ENCODE measurements at regions not wholly inside any gene's neighbourhood (a gene's known extent, or its start where the extent isn't known, plus 50 kb on each side); places are given as distances from the start of the nearest gene placed in this dataset.

DNA sequence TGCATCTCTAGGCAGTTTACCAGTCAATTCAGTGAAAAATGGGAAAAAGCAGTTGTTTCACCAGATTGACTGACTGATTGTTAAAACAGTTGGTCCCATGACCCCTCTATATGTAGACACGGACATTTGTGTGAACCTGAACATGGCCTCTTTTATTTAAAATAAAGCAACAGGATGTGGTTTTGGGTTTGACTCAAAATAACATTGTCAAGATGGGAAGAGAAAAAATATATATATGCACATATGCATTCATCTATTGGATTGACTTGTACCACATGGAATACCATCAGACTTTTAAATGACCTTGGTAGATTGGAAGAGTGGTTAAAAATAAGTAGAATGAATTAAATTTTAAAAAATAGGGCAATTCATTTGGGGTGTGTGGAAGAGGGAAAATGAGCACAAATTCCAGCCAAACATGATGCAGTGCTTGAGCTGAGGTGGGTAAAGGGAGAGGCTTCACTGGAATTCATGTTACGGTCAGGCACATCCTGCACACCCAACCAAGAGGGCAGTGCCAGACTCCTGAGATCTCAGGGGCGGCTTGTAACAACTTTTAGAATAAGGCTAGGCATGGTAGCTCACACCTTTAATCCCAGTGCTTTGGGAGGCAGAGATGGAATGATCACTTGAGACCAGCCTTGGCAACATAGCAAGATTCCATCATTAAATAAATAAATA lies 560.7 kb upstream of the TENM3 start:
- no peak overlapping the region for H3K4me3 ChIP-seq (replicated peaks; ENCODE audit: insufficient read depth, low read length)
- no peaks in the 10 kb centered on the region for H3K27me3 ChIP-seq (ENCODE audit: insufficient read depth, poor library complexity, severe bottlenecking)
- H3K27ac ChIP-seq (replicated peaks): no peak overlapping the region
- TF ChIP-seq POLR2AphosphoS5 (IDR thresholded peaks at IDR 0.05; ENCODE audit: low read depth): no peak
- no peak for TF ChIP-seq GABPA (IDR thresholded peaks at IDR 0.05; ENCODE audit: low read depth)
- TF ChIP-seq REST (IDR thresholded peaks at IDR 0.05; ENCODE audit: insufficient replicate concordance, low read depth): no peak
- TF ChIP-seq CTCF (IDR thresholded peaks at IDR 0.05; ENCODE audit: insufficient read depth, low read length): no peak
- TF ChIP-seq SPI1 (IDR thresholded peaks at IDR 0.05; ENCODE audit: borderline replicate concordance, low read depth): no peak
- no peak for DNase-seq (ENCODE audit: low read depth in 1 of 2, low spot score in 1 of 2)

GRCh38 chr4:181684310-181684709 lies 558.9 kb upstream of the TENM3 start:
- Histone ChIP-seq H3K4me3 (replicated peaks; ENCODE audit: insufficient read depth, low read length) (no peak overlapping the region), H3K27me3 (ENCODE audit: insufficient read depth, poor library complexity, severe bottlenecking) (no peaks in the 10 kb centered on the region), H3K27ac (replicated peaks) (no peak overlapping the region)
- TF ChIP-seq REST (IDR thresholded peaks at IDR 0.05; ENCODE audit: insufficient replicate concordance, low read depth) (no peak), POLR2AphosphoS5 (IDR thresholded peaks at IDR 0.05; ENCODE audit: low read depth) (no peak), SPI1 (IDR thresholded peaks at IDR 0.05; ENCODE audit: borderline replicate concordance, low read depth) (no peak), CTCF (IDR thresholded peaks at IDR 0.05; ENCODE audit: insufficient read depth, low read length) (no peak), GABPA (IDR thresholded peaks at IDR 0.05; ENCODE audit: low read depth) (no peak)
- no peak for DNase-seq (ENCODE audit: low read depth in 1 of 2, low spot score in 1 of 2)

DNA sequence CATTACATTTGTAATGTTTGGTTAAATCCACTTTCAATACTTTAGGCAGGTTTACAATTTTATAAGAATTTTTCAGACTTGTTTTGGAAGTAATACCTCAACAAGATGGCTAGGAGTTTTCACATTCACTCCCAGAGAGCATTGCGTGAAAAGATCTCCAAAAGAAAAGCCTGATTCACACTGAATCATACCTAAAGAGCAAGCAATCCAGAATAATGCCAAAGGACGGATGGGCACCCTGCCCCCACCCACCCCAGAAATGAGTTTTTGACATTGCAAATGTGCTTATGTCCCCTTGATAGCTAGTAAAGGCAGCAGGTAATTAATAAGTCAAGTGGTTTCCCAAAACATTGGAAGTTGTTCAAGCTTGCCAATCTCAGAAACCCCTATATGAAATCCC lies 557.7 kb upstream of the TENM3 start:
- no peaks in the 10 kb centered on the region for H3K27me3 ChIP-seq (ENCODE audit: insufficient read depth, poor library complexity, severe bottlenecking)
- no peak for TF ChIP-seq GABPA (IDR thresholded peaks at IDR 0.05; ENCODE audit: low read depth)
- no peak for TF ChIP-seq CTCF (IDR thresholded peaks at IDR 0.05; ENCODE audit: insufficient read depth, low read length)
- TF ChIP-seq SPI1 (IDR thresholded peaks at IDR 0.05; ENCODE audit: borderline replicate concordance, low read depth): no peak
- no peak overlapping the region for H3K4me3 ChIP-seq (replicated peaks; ENCODE audit: insufficient read depth, low read length)
- DNase-seq (ENCODE audit: low read depth in 1 of 2, low spot score in 1 of 2): no peak
- H3K27ac ChIP-seq (replicated peaks): no peak overlapping the region

DNA sequence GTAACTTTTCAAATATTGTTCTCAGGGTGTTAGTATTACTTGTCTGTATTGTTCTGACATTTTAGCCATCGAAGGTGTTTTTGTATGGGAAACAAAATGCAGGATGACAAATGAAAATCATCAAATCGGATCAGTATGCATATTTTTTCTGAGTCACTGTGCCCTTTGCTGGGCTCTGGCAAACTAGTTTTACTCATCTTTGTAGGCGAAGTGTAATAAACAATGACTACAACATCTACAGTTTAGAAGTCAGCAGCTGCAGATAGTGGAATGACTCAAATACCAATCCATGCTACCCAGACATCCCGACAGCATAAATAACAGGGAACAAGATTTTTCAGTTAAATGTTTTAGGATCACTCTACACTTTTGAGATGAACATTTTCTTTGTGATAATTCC lies 557.3 kb upstream of the TENM3 start:
- Histone ChIP-seq H3K27me3 (ENCODE audit: insufficient read depth, poor library complexity, severe bottlenecking) (no peaks in the 10 kb centered on the region), H3K27ac (replicated peaks) (no peak overlapping the region), H3K4me3 (replicated peaks; ENCODE audit: insufficient read depth, low read length) (no peak overlapping the region)
- no peak for TF ChIP-seq REST (IDR thresholded peaks at IDR 0.05; ENCODE audit: insufficient replicate concordance, low read depth)
- TF ChIP-seq GABPA (IDR thresholded peaks at IDR 0.05; ENCODE audit: low read depth): no peak
- no peak for TF ChIP-seq SPI1 (IDR thresholded peaks at IDR 0.05; ENCODE audit: borderline replicate concordance, low read depth)
- no peak for TF ChIP-seq POLR2AphosphoS5 (IDR thresholded peaks at IDR 0.05; ENCODE audit: low read depth)
- no peak for TF ChIP-seq CTCF (IDR thresholded peaks at IDR 0.05; ENCODE audit: insufficient read depth, low read length)
- DNase-seq (ENCODE audit: low read depth in 1 of 2, low spot score in 1 of 2): no peak

All from HL-60 (cell line).